ENCODE measurements at regions not wholly inside any gene's neighbourhood (a gene's known extent, or its start where the extent isn't known, plus 50 kb on each side); places are given as distances from the start of the nearest gene placed in this dataset.
A peak's percentile ranks its signal among the peaks of the same experiment; 100 is the strongest.

DNA sequence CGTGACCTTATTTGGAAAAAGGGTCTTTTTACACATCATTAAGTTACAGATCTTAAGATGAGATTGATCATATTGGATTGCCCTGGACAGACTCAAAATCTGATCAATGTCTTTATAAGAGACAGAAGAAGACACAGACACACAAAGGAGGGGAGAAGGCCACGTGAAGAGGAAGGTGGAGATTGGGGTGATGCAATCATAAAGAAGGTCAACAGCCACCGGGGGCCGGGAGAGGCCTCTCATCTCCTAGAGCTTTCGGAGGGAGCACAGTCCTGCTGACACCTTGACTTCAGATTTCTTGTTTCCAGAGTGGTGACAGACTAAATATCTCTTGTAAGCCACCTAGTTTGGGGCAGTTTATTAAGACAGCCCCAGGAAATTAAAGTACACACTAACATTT, 204.6 kb upstream of the CSF3R start:
- no peak for DNase-seq (ENCODE audit: low read depth)

GRCh38 chr1:36675931-36676562, 193.3 kb upstream of the CSF3R start:
- DNase-seq (ENCODE audit: low read depth), result no peak

- DNase-seq (ENCODE audit: low read depth), result no peak
These were observed 192.4 kb upstream of the CSF3R start for GRCh38 chr1:36675106-36675505.

DNA sequence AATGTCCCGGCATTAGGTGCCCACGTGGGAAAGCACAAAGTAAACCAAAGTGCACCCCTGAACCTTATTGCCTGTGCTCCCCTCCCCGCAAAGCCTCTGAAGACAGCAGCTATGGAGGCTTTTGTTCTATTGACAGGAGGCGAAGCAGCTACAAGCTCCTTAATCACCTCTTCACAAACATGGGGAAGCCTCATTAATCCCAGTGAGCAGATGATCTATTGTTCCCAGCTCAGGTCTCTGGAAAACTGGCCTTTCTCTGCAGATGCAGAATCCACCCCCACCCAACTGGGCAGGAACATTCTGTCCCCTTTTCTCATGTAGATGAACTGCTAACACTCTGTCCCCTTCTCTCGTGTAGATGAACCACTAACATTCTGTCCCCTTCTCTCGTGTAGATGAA, 190.5 kb upstream of the CSF3R start:
- no peak for DNase-seq (ENCODE audit: low read depth)

DNA sequence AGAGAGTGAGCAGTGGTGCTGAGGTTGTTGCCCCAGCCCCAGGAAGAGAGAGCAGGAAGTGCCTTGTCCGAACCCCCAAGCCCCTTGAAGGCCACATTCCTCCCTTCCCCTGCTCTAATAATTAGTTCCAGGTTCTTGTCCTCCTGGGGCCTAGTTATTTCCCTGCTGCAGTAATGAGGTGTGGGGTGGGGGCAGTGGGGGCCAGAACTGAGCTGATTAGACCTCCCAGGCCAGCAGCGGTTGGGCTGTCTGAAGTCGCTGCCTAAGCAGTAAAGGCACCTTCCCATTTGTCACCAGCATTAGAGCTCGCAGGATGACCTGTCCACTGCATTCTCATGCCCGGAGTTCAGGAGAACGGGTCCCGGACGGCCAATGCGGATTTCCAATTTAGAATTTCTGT, 186.5 kb upstream of the CSF3R start:
- no peak for DNase-seq (ENCODE audit: low read depth)

- no peak for DNase-seq (ENCODE audit: low read depth)
These were observed 185.1 kb upstream of the CSF3R start for GRCh38 chr1:36667836-36668235.

- no peak for DNase-seq (ENCODE audit: low read depth)
These were observed 184.5 kb upstream of the CSF3R start for GRCh38 chr1:36667256-36667655.

DNA sequence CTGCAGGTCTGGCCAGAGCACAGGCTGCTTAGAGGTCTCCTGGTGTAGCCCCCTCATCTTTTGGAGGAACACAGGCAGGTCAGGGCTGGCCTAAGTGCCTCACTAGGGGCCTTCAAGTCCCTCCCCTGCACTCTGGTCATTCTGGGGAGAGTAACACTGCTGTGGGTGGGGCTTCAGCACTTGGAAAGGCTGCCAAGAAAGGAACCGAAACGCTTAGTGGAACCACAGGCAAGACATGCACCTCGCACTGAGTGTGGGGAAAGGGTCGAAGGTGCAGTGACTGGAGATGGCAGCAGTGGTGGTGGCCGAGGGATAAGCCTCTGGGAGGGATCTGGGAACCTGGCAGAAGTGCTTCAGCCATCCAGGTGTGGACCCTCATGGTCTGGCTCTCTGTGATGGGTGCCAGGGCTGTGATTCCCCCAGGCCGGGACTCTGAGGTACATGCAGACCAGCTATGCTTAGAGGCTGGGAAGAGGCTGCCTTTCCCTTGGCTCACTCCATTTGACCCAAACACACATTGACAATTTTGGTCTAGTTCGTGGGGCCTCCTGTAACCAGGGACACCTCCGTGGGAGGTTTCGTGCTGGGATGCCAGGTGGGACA, 182.9 kb upstream of the CSF3R start:
- no peak for DNase-seq (ENCODE audit: low read depth)

- no peak for DNase-seq (ENCODE audit: low read depth)
These were observed 182.0 kb upstream of the CSF3R start for GRCh38 chr1:36664571-36665287.

- no peak for DNase-seq (ENCODE audit: low read depth)
These were observed 181.2 kb upstream of the CSF3R start for GRCh38 chr1:36663772-36664430.

DNA sequence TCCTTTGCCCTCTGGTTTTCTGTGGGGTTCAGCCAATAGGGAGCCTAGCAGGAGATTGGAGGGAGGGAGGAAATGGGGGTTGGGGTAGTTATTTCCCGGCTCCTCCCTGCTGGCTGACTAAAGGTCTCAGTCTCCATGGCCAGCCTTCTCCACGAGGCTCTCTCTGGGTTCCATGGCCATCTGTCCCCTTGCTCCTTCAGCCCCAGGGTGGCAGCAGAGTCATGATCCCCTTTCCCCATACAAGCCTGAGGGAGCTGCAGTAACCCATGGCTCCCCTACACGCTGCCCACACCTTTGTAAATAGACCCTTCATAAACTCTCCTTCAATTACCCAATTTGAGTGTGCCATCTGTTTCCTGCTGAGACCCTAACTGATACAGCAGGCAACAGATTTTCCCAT, 176.1 kb upstream of the CSF3R start:
- no peak for DNase-seq (ENCODE audit: low read depth)

DNA sequence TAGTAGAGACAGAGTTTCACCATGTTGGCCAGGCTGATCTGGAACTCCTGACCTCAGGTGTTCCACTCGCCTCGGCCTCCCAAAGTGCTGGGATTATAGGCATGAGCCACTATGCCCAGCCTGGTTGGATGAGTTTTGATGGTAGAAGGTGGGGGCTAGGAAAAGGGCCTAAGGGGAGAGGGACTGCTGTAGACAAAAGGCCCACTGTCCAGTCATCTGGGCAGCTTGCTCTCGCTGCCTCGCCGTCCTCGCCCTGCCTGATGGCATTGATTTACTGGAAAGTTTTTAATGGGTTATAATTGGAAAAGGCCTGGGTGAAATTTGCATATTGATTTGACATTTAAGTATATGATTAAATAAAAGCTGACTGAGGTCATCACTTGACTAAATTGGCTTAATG, 175.1 kb upstream of the CSF3R start:
- DNase-seq (ENCODE audit: low read depth), result no peak

DNA sequence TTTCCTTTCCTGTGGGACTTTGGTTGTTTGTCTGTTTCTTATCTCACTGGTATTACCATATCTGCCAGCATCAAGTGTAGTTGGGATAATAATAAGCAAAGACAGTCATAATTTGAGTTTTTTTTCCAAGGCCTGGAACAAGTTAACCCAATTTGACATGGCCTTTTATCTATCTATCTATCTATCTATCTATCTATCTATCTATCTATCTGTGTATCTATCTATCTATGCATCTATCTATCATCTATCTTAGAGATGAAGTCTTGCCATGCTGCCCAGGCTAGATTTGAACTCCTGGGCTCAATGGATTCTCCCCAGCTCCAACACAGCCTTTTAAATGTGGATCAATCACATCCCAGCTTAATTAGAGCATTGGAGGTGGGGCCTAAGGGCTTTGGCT, 174.1 kb upstream of the CSF3R start:
- no peak for DNase-seq (ENCODE audit: low read depth)

GRCh38 chr1:36656271-36656670, 173.6 kb upstream of the CSF3R start:
- no peak for DNase-seq (ENCODE audit: low read depth)

GRCh38 chr1:36654586-36654985, 171.9 kb upstream of the CSF3R start:
- DNase-seq (ENCODE audit: low read depth), result no peak

DNA sequence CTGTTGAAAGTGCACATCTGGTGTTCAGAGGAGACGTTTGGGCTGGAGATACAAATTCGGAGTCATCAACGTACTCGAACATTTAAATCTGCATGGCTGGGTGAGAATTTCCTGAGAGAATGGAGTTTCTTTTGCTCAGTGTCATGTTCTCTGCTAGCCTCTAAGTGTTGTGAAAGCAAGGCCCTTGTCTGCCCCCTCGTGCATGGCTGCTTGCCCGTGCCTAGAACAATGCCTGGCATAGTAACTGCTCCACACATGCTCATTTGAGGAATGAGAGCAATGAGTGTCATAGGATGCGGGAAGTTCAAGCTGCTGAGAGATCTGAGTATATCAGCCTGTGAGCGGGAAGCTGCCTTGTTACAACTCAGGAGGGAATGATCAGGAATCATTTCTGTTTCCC, 171.1 kb upstream of the CSF3R start:
- peak; percentile 2 for DNase-seq (ENCODE audit: low read depth)

DNA sequence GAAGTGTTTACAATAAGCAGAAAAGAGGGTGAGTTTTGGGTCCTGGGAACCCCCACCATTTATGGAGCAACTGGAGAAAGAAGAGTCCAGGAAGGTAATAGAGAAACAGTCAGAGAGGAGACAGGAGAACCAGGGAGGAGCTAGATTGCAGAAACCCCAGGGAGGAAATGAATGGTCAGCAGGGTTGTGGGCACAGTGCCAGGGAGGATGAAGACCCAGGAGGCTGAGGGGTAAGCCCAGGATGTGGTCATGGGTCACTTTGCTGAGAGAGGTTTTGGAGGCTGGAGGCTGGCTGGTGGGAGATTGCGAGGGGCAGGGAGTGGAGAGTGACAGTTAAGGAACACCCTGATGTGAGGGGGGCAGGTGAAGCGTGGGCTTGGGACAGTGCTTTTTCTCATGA, 169.9 kb upstream of the CSF3R start:
- no peak for DNase-seq (ENCODE audit: low read depth)

GRCh38 chr1:36652011-36652410, 169.3 kb upstream of the CSF3R start:
- no peak for DNase-seq (ENCODE audit: low read depth)

DNA sequence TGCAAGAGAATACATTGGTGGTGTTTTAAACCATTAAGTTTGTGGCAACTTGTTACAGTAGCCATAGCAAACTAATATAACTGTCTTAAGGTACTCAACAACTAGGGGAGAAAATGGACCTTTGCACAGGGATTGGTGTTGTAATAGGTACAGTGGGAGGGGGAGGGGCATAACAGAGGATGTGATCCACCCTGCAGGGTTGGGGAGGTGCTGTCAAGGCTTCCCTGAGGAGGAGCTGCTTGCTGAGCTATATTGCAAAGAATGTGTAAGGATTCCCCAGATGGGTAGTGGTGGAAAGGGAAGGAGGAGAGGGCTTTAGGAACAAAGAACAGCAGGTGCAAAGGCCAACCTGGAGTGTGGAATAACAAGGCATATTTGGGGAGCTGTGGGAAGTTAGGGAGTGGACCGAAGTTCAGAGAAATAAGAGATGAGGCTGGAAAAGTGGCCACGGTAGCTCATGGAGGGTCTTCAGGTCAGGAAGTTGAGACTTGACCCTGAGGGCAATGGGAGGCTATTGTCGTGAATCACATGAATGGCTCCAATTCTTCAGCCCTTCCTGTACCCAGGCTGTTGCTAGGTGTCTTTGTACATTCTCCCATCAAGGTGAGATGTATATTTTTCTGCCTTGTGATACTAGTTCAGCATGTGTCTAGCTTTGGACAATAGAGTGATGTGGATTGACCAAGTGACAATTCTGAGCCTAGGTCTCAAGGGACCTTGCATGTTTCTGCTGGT, 168.6 kb upstream of the CSF3R start:
- DNase-seq (ENCODE audit: low read depth), result no peak

DNA sequence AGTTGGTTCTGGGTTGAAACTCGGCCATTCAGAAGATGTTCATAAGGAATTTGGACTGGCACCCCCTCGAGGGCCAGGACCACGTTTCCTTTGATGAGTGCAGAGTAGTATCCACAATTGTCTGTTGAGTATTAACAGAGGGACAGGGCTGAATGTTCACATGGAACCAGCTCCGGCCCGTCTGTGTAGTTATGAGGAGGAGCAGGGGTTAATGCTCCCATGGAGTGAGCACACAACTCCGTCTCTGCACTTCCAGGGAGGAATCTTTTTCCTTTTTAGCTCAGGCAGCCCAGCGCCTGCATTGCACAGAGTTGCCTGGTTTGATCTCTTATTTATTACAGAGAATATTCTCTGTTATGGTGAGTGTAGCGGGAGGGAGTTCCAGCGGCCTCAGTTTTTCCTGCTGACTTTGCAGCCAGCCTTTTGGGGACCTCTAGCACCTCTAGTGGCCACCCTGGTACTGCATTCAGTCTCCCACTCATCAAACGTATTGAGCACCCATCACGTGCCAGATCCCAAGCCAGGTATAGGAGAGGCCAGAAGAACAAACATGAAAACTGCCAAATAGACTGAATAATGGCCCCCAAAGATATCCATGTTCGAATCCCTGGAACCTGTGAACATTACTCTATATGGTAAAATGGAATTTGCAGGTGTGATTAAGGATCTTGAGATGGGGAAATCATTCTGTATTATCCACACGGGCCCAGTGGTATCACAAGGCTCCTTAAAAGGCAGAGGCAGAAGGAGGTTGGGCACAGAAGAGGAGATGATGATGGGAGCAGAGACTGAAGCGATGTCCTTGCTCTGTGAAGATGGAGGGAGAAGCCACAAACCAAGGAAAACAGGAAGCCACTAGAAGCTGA, 167.7 kb upstream of the CSF3R start:
- DNase-seq (ENCODE audit: low read depth), result peak; percentile 47

DNA sequence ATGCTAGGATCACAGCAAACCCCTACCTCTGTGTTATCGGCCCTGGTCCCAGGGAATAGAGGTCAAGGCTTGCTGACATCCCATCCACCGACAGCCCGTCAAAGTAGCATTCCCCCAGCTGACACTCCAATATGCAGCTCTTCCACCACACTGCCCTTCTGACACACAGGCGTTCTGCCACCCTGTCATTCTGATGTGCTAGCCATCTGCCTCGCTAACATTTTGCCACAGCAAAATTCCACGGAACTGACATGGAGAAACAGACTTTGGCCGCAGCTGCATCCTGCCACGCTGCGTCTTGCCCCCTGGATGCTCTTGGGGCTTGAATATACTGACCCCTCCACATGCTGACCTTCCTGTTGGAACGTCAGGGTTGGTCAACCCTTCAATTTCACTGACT, 163.2 kb upstream of the CSF3R start:
- no peak for DNase-seq (ENCODE audit: low read depth)

All from myocyte (in vitro differentiated cells).